DLD1 (cell line): ENCODE measurements at regions not wholly inside any gene's neighbourhood (a gene's known extent, or its start where the extent isn't known, plus 50 kb on each side); places are given as distances from the start of the nearest gene placed in this dataset.
"Not testable (repeated sequence)": the region's sequence is repeated elsewhere in the genome, so short reads cannot be mapped to it uniquely, and the experiment has no call there.

Source experiments
- in situ Hi-C: cut with HindIII; loops from 2 replicates; pipeline ENCODE4 v1.10.0; 2017; ENCODE audit warnings: low sequenced_read_pairs

DNA sequence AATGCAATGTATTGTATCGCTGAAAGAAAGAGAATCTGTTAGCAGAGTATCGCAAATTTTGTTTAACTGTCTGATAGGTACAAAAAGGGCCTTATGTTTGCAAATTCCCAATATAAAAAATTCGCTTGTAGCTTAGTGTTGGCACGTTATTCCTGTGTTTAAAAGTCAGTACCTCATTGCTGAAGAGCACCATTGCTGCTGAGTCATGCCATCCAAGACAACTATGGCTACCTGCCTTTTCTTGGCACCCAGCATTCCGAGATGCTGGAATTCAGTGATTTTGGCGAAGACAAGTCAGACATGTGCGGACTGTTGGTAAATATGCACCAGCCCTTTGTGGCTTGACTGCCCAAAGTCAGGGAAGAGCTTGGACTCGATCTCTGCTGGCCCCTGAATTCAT, 149.5 kb upstream of the EEA1 start:
- in situ Hi-C loops = no loop called here

DNA sequence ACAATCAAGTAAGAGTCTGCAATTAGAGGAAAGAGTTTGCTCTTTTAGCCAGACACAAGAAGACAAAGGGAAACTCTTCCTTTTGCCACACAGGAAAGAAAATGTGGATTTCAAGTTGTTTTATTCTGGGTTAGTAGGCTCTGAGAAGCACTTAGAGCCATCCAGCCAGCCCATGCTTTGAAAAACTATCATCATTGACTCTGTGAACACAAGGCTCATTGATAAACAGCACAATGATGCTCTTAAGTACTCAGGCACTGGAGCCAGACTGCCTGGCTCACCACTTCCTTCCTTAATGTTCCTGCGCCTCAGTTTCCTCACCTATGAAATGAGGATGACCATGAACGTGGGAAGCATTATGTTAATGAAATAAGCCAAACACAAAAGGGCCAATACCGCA, 150.2 kb upstream of the EEA1 start:
- in situ Hi-C loops = no loop called here

DNA sequence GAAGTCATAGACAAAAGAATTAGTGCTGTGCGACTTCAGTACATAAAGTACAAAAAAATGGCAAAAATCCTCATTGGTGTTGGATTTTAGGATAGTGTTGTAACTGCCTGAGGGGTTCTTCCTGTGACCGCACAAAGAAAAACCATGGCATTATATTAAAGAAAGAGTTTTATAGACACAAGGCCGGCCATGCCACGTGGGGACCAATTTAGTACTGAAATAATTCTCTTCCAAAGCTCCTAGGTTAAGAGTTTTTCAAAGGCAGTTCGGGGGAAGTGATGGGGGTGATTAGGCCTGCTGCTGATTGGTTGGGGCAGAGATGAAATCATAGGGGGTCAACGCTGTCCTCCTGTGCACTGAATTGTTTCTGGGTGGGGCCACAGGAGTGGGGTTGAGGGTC, 150.9 kb upstream of the EEA1 start:
- in situ Hi-C loops = no loop called here

DNA sequence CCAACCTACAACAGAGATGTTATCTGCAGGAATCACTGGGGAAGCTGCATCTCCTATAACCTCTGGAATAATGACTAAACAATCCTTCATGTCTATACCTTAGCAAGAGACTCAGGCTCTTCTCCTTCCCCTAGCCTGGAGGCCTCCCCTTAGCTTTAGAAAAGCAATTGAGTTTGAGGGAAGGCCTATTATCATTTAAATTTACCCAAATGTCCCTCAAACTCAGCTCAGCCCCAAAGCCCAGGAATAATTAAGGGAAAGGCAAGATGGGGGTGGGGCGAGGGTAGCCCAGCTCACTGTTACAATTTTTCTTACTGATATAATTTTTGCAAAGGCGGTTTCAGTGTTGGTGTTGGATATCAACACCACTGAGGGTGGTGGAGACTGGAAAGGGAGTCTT, 151.4 kb upstream of the EEA1 start:
- in situ Hi-C loops = no loop called here

DNA sequence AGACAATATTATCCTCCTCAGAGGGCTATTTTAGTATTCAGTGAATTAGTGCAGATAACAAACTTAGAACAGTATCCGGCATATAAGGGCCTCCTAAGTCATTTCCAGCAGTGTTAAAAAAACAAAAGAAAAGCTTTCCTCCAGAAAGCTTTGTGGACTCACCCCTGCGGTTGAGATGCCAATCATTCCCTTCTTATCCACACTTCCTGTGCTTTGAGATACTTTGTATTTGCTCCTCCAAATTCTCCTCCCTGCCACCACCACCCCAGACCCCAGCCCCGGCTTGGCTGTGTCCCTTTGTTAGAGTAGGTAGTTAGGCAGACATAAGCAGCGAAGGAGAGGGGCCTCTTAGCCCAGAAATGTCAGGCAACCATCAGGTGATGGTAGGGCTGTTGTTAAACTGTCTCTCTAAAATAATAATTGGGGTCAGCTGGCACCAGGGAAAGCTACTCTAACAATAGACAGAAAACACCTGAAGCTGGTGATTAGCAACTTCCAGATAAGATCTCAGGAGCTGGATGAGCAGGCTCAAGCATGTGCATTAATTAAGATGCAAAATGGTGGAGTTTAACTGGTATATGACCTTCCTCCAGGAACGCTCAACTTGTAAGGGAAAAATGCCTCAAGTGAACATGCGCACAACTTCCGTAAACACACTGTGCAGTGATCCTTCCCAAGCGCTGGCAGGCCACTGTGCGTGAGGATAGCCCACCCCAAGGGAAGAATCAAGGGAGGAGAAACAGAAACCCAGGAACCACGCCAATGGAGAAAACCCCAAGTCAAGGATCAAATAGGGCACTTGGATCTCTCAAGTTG, 152.1 kb upstream of the EEA1 start:
- in situ Hi-C loops = no loop called here

DNA sequence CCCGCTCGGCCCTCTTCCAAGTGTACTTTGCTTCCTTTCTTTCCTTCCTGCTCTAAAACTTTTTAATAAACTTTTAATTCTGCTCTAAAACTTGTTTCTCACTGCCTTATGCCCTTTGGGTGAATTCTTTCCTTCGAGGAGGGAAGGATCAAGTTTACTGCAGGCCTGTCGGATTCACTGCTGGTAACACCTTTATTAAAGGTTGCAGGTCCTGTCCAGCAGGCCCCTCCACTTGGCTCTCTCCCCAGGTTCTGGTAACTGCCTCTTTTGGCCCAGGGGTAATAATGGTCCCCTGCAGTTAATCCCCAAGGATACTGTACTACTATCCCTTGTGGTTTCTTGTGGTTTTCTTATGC, 152.7 kb upstream of the EEA1 start:
- in situ Hi-C loops = no loop called here

DNA sequence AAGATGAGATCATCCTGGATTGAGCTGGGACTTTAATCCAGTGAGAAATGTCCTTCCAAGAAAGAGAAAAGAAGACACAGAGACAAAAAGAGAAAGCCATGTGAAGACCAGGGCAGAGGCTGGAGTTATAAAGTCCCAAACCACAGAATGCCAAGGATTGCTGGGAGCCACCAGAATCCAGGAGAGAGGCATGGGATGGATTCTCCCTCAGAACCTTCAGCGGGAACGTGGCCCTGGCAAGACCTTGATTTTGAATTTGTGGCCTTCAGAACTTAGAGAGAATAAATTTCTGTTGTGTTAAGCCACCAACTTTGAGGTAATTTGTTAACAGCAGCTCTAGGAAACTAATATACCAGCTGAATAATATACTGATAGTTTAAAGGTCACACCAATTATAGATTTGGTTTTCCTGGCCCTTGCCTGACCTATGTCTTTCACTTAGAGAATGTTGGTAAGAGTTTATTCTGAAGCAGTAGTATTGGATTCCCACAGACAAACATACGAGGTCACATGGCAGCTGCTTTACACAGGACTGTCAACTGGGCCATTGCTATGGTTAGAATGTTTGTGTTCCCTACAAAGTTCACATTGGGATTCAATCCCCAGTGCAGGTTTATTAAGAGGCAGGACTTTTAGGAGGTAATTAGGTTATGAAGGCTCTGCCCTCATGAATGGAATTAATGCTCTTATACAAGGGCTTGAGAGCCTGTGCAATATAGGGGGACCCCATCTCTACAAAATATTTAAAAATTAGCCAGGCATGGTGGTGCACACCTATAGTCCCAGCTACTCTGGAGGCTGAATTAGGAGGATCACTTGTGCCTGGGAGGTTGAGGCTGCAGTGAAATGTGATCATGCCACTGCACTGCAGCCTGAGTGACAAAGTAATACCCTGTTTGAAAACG, 156.5 kb upstream of the EEA1 start:
- in situ Hi-C loops = no loop called here

DNA sequence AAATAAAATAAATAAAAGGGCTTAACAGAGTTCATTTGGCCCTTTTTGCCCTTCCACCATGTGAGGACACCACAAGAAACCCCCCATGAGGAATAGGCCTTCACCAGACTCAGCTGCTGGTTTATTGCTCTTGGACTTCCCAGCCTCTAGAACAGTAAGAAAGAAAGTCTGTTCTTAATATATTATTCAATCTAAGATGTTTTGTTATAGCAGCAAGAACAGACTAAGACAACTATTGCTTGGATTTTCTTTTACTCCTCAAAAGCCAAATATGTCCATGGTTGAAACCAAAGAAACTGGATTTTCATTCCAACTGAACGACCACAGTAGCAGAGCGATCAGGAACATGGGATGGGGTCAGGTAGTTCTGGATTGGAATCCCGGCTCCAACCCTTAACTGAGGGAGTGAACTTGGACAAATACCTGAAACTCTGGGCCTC, 157.2 kb upstream of the EEA1 start:
- in situ Hi-C loops = no loop called here

DNA sequence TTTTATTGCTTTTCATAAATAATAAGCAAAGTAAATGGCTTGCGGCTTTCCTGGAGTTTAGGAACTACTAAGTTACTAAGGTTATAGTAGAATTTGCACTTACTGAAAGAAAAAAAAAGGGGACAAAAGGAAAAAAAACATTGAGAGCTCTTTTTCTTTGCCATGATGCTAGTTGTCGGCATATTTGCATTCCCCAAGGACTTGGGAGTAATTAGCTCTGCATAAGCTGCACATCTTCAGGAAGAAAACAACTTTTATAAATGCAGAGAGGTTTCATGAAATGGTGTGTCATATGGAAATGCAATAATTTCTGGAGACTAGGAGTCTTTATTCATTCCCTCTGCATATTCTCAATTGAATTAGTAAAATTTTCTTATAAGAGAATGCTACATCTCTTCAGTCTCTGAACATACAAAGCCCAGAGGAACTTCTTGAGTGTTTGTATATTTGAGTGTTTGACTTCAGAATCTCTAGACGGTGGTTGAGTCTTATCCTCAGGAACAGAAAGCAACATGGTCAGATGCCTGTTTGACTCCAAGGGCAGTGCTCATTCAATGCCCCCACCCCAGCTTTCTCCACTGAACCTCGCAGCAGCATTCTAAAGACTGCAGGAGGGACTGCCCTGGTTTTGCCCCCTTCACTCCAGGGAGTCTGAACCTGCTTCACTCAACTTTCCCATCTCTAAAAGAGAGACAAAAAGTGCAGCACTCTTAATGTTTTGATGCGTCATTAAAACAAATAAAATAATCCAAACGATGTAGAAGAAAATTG, 158.9 kb upstream of the EEA1 start:
- in situ Hi-C loops = no loop called here

DNA sequence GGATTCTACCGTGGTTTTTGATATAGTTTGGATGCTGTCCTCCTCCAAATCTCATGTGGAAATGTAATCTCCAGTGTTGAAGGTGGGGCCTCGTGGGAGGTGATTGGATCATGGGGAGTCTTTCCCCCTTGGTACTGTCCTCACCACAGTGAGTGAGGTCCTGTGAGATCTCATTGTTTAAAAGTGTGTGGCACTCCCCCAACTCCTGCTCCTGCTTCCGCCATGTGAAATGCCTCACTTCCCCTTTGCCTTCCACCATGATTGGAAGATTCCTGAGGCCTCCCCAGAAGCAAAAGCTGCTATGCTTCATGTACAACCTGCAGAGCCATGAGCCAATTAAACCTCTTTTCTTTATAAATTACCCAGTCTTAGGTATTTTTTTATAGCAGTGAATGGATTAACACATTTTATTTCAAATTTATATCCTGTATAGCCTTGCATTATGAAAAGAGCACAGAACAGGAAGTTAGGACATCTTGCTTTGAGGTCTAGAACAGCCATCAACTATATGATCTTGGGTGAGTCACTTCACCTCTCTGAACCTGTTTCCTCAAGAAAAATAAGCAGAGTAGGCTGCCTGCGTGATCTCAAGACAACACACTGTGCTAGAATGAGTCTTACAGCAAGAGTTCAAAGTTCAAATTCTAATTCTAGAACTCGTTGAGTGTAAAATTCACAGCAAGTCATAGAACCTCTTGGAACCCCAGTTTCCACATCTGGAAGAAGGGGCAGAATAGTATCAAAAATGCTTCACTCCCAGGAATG, 160.9 kb upstream of the EEA1 start:
- in situ Hi-C loops = no loop called here

DNA sequence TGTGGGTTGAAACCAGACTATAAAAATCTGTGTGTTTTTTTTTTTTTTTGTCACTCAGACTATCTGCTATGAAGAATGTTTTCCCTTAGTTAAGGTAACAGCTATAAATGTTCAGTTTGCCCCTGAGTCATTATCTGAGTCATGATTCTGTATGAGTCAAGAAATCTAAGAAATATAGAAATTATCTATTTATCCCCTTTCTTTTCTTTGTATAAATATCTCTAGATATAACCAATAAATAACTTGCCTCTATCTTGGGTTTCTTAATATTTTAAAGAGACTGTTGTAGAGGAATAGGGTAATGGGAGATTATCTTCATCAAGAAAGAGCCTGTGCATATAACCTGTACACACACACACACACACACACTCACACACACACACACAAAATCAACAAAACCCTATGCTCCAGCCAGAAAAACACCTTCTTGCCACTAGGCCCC, 161.7 kb upstream of the EEA1 start:
- in situ Hi-C loops = no loop called here

DNA sequence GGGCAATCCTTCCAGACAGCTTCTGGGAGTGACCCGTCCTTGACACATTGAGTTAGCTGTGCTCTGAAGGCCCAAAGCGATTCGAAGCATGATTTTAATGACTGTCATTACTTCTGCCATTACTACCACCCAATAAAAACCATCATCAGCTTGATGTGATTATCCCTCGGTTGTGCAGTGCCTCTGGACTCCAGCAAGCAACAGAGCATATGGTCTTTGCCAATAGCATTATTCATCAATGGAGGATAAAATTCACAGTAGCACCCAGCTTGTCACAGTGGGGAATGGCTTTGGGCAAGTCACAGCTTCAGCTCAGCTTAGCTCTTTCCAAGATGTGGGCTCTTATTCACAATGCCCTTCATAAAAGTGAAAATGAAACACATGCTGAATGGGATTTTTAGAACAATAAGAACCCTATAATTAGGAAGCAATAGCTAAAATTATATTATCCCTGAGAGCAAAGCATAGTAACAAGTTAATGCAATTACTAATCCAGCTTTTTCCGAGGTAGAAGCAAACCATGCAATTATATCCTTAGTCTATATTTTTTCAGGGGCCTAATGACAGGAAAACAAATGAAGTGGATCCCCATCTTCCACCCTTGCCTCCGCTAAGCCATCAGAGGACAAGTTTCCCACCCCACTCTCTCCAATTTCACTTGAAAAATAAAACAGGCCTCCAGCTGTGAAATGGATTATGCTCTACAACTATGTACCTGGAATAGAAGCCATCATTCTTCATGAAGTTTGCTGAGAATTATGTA, 163.0 kb upstream of the EEA1 start:
- in situ Hi-C loops = no loop called here

DNA sequence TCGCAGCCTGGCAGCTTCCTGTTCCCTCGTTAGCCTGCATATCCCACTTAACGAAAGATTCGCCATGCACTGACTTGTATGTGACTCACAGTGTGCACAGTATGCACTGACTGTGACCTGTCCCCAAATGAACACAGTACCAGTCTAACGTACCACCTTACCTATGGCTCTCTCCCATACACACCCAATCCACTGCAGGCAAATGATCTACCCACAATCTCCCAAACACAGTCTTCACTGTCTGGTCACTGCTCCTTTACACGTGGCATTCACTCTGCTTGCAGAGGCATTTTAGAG, 163.5 kb upstream of the EEA1 start:
- in situ Hi-C loops = no loop called here

DNA sequence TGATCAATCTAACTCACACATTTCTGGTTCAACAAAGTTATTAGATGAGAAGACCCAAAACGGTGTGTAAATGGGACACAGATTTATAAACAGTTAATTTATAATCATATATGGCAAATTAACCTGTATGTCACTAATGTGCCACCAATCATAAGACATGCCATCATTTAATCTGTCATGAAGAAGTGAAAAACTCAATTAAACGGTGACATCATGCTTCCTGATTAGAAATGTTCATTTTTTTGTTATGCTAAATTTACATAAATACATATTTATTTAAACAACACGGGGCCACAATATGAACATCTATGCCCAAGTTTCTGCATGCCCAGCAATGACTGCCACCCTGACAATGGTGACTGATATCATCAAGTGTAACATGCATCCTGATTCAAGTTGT, 164.1 kb upstream of the EEA1 start:
- in situ Hi-C loops = no loop called here

DNA sequence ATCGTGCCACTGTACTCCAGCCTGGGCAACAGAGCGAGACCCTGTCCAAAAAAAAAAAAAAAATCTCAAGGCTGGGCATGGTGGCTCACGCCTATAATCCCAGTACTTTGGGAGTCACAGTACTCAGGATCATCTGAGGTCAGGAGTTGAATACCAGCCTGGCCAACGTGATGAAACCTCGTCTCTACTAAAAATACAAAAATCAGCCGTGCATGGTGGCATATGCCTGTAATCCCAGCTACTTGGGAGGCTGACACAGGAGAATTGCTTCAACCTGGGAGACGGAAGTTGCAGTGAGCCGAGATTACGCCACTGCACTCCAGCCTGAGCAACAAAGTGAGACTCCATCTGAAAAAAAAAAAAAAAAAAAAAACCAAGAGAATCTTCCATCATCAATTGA, 165.1 kb upstream of the EEA1 start:
- in situ Hi-C loops = not testable (repeated sequence)

DNA sequence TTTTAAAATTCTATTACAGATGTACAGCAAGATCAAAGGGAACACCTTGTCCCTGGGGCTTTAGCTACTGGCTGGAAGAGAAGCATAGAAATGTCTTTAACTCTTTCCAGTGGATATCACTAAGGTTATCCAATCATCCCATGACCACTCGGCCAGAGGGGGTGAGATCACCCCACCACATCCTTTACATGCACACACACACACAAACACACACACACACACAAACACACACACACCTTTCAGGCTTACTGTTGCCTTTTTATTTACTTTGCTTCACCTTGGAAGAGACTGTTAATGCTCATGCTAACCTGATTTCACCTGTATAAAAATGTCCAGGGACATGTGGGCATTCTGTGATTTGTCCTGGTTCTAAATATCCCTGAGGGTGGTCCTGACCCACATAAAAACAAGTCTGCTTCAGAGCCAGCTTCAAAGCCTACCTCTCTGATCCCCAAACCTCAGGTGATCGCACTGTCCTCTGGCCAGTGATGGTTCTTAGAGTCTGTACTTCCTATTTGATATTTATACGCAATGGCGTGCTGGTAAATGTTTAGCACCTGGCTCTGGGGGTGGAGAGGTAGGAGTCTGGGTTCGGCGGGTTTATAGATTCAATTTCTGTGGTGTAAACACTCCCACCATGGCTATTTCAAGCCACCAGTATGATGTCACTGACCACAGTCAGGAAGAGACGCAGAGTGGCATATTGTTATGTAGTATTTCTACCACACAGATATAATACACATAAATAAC, 166.1 kb upstream of the EEA1 start:
- in situ Hi-C loops = no loop called here

DNA sequence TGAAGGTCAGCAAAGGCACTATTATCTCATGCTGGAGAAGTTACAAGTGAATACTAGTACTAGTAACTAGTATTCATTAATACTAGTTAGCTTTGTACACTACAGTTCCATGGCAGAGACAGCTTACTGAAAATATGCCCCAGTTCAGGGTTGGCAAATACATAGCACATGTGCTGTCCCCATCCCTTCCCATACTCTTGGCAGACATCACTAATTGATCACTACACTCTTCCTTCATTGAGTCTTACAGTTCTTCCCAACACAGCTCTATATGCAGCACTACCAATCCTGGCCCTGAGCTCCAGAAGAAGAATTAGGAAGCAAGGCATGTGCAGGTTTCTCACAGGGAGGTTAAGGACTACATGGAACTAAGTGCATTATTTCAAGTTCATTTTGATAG, 168.3 kb upstream of the EEA1 start:
- in situ Hi-C loops = no loop called here

DNA sequence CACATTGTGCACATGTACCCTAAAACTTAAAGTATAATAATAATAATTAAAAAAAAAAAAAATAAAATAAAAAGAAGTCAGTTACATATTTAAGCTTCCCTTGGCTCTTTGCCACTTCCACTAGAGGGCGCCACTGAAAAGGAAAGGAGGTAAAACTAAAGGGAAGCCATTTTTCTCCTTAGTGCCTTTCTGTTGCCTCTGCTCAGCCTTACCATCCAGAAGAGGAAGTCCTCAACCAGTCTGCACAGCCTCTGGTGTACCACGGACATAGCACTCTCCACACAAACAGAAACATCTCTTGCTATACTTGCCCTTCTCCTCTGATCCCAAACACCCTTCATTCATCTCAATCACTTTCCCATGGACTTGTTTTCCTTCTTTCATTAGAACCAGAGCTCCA, 169.0 kb upstream of the EEA1 start:
- in situ Hi-C loops = no loop called here

DNA sequence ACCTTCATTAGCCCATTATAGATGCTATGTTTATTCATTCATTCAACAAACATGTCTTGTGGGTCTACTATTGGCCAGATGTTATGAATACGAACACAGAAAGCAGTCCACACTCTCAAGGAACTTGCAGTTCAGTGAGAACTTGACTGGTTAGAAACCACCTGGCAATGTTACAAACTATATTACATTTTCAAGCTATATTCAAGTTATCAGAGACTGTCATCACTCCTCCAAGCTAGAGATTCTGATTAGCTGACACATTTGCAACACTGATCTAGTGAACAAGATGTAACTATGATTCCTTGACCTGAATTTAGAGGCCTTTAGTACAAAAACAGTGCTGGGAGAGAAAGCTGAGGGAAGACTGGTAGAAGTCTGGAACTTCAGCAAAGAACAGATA, 170.7 kb upstream of the EEA1 start:
- in situ Hi-C loops = no loop called here
